Psoas muscle (tissue), 7 donors: ENCODE measurements at regions not wholly inside any gene's neighbourhood (a gene's known extent, or its start where the extent isn't known, plus 50 kb on each side); places are given as distances from the start of the nearest gene placed in this dataset.
"Not testable (repeated sequence)": the region's sequence is repeated elsewhere in the genome, so short reads cannot be mapped to it uniquely, and the experiment has no call there.

Experiments used
- ATAC-seq, 4 donors: fragments of 200-7000 bp; cut with Tn5 transposase; one replicate each; pipeline ENCODE4 v1.9.1; 2020; ENCODE audit warnings: moderate library complexity in 3 of 4, mild to moderate bottlenecking in 2 of 4
- DNase-seq, 2 donors: peaks; one replicate each; pipeline ENCODE4 v3.0.0-alpha.2; 2020
- H3K27ac ChIP-seq: fragments of 200-600 bp; one replicate; pipeline ENCODE4 v1.8.0; 2022
- H3K27me3 ChIP-seq, 3 donors: fragments of 200-600 bp in 1 of 3; one replicate each; pipeline versions ENCODE4 v1.6.1 to v1.8.0; 2013 to 2022; ENCODE audit warnings: low read length in 2 of 3, mild to moderate bottlenecking in 2 of 3, moderate library complexity in 1 of 3; ENCODE audit not compliant: insufficient read depth in 3 of 3
- H3K36me3 ChIP-seq, 2 donors: fragments of 200-600 bp in 1 of 2; one replicate each; pipeline versions ENCODE4 v1.6.1 to v1.8.0; 2013 to 2022; ENCODE audit warnings: low read depth in 1 of 2, mild to moderate bottlenecking in 1 of 2, moderate library complexity in 1 of 2; ENCODE audit not compliant: insufficient read depth in 1 of 2
- H3K4me1 ChIP-seq: fragments of 200-600 bp; one replicate; pipeline ENCODE4 v1.8.0; 2022
- H3K4me3 ChIP-seq: fragments of 200-600 bp; one replicate; pipeline ENCODE4 v1.8.0; 2022; ENCODE audit warnings: mild to moderate bottlenecking
- H3K9me3 ChIP-seq: fragments of 200-600 bp; one replicate; pipeline ENCODE4 v1.8.0; 2022
- WGBS, 3 donors: extraction: QIAGEN DNeasy Blood & Tissue Kit; methylation state at CpG; one replicate each; pipeline versions ENCODE4 v1.1.6 to v1.1.7; 2013; 5-methylcytosine and 5-hydroxymethylcytosine counted together
- intact Hi-C, 2 donors: fragments of 100-400 bp; cut with DNase I; formaldehyde crosslinking; loops; one replicate each; pipeline versions ENCODE4 v1.11.0 to v1.14.2; 2022
- donor health status: healthy with polysubstance abuse.
- donor health status: DM: no; HTN: no; CAD: no; lungs with moderate emphysema.
- donor health status: Bipolar disorder and iron deficiency.
- donor health status: healthy.
- donor health status: DM: yes; HTN: yes; CAD: no.
- donor health status: DM: no; HTN: no; CAD: no.
- donor health status: DM: yes; HTN: yes; CAD: no.

- DNase-seq (peak in 1 of 2 donors; percentile 30), ATAC-seq (peak in 3 of 4 donors; percentile 26 to 46 (median 37))
- 85 to 95% (median 88%) methylated on average over 12 to 18 of the region's 34 CpGs for WGBS, 3 donors
- H3K27me3 ChIP-seq, H3K4me1 ChIP-seq, H3K36me3 ChIP-seq, intact Hi-C loops, H3K4me3 ChIP-seq, H3K27ac ChIP-seq, H3K9me3 ChIP-seq: not testable (repeated sequence)
These were observed 5431.0 kb upstream of the TPTE start for GRCh38 chr21:5090132-5091079.

GRCh38 chr21:5091274-5091673 is 5430.1 kb upstream of the TPTE start:
- H3K27me3 ChIP-seq, intact Hi-C loops, H3K27ac ChIP-seq, H3K4me1 ChIP-seq, H3K9me3 ChIP-seq, DNase-seq, H3K4me3 ChIP-seq, H3K36me3 ChIP-seq, ATAC-seq: not testable (repeated sequence)
- no CpG with 5 or more reads among the region's 11 CpGs for WGBS, 3 donors

GRCh38 chr21:5095628-5096027 is 5425.8 kb upstream of the TPTE start:
- WGBS, 3 donors: 34 to 80% (median 51%) methylated on average over 1 to 6 of the region's 15 CpGs
- H3K4me3 ChIP-seq, H3K36me3 ChIP-seq, intact Hi-C loops, H3K27me3 ChIP-seq, H3K27ac ChIP-seq, H3K9me3 ChIP-seq, H3K4me1 ChIP-seq: not testable (repeated sequence)
- peak in 1 of 4 donors; percentile 14 for ATAC-seq
- peak in 1 of 2 donors; percentile 32 for DNase-seq

DNA sequence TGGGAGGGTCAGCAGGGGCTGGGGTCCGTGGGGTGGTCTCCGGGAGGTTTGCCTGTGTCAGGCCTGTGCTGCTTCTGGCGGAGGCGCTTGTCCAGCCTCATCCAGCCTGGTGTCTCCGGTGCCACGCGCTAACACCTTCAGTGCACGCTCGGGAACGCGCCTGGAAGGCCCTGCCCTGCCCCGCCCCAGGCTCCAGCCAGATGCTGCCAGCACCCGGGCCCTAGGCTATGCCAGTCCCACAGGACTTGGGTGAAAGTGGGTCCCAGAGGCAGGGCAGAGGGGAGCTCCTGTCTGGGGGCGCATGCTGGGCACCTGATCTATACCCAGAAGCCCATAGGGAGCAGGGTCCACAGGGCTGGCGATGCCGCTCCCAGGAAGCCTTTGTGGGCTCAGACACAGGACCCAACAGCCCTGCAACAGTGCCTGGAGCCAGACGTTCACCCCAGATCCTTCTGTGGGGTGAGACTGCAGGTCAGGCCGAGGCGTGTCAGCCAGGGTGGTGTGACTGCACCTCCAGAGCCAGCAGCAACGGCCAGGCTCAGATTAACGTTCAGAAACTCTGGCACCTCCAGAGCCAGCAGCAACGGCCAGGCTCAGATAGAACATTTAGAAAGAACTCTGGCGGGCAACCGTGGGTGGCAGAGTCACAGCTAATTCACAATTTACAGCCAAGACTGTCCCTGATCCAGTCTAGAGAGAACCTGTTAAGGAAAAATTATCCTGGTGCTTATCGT is 5423.2 kb upstream of the TPTE start:
- H3K4me1 ChIP-seq, intact Hi-C loops, H3K36me3 ChIP-seq, H3K27ac ChIP-seq, H3K9me3 ChIP-seq, H3K27me3 ChIP-seq, H3K4me3 ChIP-seq: not testable (repeated sequence)
- DNase-seq (peak in 1 of 2 donors; percentile 22), ATAC-seq (peak in 3 of 4 donors; percentile 35 to 70 (median 66))
- 40 to 73% (median 42%) methylated on average over 1 to 14 of the region's 25 CpGs for WGBS, 3 donors

GRCh38 chr21:5100604-5101174 is 5420.7 kb upstream of the TPTE start:
- H3K4me1 ChIP-seq, H3K9me3 ChIP-seq, DNase-seq, intact Hi-C loops, H3K36me3 ChIP-seq, H3K27me3 ChIP-seq, H3K27ac ChIP-seq, H3K4me3 ChIP-seq: not testable (repeated sequence)
- no CpG with 5 or more reads among the region's 22 CpGs for WGBS, 3 donors
- ATAC-seq: peak in 3 of 4 donors; percentile 23 to 48 (median 47)

DNA sequence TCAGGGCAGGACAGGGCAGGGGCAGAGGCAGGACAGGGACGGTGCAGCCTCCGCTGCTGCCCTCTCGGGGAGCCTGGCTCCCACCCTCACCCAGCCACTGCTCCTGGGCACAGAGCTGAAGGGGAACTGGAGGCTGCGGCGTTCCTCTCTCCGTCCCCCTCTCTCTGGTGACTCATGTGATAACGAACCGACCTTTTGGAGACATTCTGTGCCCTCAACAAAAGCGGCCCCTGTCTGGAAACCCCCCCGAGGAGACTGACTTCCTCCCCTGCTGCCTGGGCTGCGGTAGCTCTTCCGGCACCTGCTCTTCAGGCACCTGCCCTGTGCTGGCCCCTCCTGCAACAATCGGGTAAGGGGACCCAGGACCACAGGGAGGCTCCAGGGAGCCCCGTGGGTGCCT is 5419.6 kb upstream of the TPTE start:
- H3K36me3 ChIP-seq, H3K27ac ChIP-seq, H3K9me3 ChIP-seq, H3K4me1 ChIP-seq, intact Hi-C loops, H3K27me3 ChIP-seq, H3K4me3 ChIP-seq: not testable (repeated sequence)
- ATAC-seq: peak in 2 of 4 donors; percentile 16 to 22
- 33 to 56% (median 35%) methylated on average over 4 to 9 of the region's 14 CpGs for WGBS, 3 donors
- DNase-seq: peak in 1 of 2 donors; percentile 60

DNA sequence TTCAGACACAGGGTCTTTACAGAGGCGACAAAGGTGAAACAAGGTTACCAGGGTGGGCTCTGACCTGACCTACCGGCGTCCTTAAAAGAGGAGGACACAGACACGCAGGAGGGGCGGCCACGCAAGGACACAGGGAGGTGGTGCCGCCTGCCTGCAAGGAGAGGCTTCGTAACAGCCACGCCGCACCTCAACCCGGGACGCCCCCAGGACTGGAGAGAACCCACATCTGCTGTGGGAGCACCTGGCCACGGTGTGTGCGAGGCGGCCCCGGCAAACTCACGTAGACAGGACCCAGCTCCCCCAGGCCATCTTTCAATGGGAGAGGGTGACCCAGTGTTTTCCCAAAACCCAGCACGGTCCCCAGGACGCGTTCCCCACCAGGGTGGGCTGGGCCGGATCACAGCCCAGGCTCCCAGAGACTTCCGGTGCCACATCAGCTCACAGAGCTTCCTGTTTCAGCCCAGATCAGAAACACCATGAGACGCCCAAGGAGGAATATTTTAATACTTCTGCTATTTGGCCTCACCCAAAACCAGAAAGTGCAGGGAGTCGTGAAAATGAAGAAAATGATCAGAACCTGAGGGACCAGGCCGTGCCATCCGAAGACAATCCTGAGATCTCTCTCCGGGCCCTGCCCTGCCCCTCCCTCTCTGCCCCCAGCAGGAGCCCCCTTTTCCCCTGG is 5417.4 kb upstream of the TPTE start:
- ATAC-seq, H3K27me3 ChIP-seq, H3K36me3 ChIP-seq, H3K27ac ChIP-seq, H3K9me3 ChIP-seq, intact Hi-C loops, H3K4me3 ChIP-seq, H3K4me1 ChIP-seq: not testable (repeated sequence)
- 69 to 90% (median 80%) methylated on average over 1 to 14 of the region's 27 CpGs for WGBS, 3 donors
- DNase-seq: peak in 1 of 2 donors; percentile 36

DNA sequence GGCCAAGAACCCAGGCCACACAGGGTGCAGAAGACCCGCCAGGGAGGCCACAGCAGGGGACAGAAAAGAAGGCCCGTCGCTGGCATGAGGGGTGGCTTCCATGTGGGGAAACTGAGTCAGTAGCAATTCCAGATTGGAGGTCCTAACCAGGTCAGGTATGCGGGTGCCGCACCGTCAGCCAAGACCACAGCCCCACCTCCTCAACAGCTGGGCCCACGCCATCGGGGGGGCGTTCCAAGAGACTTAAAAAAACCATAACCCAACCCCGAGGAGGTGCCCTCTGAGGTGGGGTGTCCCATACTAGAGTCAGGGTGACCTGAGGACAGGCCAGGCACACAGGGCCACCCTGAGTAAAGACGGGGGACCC is 5416.8 kb upstream of the TPTE start:
- intact Hi-C loops, H3K27ac ChIP-seq, H3K36me3 ChIP-seq, H3K27me3 ChIP-seq, H3K4me1 ChIP-seq, H3K4me3 ChIP-seq, ATAC-seq, H3K9me3 ChIP-seq: not testable (repeated sequence)
- WGBS, 3 donors: 88 to 100% (median 90%) methylated on average over 3 to 7 of the region's 11 CpGs
- peak in 1 of 2 donors; percentile 2 for DNase-seq

- H3K36me3 ChIP-seq, H3K4me1 ChIP-seq, intact Hi-C loops, ATAC-seq, H3K9me3 ChIP-seq, H3K4me3 ChIP-seq, H3K27me3 ChIP-seq, H3K27ac ChIP-seq: not testable (repeated sequence)
- DNase-seq: peak in 1 of 2 donors; percentile 23
- 60 to 74% methylated on average over 6 to 15 of the region's 35 CpGs; no CpG with 5 or more reads in 1 of the 3 donors for WGBS, 3 donors
These were observed 5415.3 kb upstream of the TPTE start for GRCh38 chr21:5105939-5106708.

DNA sequence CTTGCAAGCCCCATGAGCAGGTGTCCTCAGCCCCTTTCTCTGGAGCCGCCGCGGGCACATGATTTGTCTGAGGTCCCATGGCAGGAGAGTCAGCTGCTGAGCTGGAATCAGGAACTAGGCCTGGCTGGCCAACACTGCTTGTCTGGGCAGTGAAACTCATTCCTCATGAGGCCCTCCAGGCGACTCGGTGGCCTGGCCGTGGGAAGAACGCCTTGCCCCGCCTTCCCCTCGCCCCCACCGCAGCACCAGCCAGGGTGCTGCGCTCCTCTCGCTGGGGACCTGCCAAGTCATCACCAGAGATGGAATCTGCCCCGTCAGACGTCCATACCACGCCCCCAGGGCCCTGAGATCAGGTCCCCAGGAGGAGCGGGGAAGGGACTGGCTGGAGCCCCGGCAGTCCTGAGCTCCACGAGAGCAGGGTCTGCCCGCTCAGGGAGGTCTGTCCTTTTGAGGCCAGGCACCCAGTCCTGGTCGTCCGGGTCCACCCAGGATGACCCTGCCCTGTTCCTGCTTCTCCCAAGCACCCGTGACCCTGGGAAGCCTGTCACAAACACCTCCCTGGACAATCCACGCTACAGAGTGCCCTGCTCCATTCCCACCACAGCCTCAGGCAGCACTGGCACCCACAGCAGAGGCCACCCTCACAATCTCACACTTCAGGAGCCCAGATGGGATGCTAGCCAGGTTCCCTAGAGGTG is 5414.5 kb upstream of the TPTE start:
- intact Hi-C loops, H3K4me1 ChIP-seq, H3K27me3 ChIP-seq, H3K36me3 ChIP-seq, H3K4me3 ChIP-seq, H3K9me3 ChIP-seq: not testable (repeated sequence)
- peak overlapping the region; percentile 71 for H3K27ac ChIP-seq
- ATAC-seq: peak; percentile 62 to 78 (median 64)
- DNase-seq: peak in 1 of 2 donors; percentile 32
- 25 to 66% (median 50%) methylated on average over 2 to 6 of the region's 23 CpGs for WGBS, 3 donors
